OCI-LY7 (cell line): ENCODE measurements at regions not wholly inside any gene's neighbourhood (a gene's known extent, or its start where the extent isn't known, plus 50 kb on each side); places are given as distances from the start of the nearest gene placed in this dataset.

Experiments used
- BruUV-seq: library from RNA; stranded (reverse); fragments of 400-500 nt; replicated peaks from 2 replicates; lab custom pipeline; 2021; lab: Mats Ljungman, UMichigan
- CTCF ChIA-PET: fragments of 300-600 bp; sonication (Branson Sonifier 250); formaldehyde crosslinking; loops from one replicate; lab custom pipeline; 2022; ENCODE audit warnings: antibody characterized with exemption; ENCODE audit not compliant: unreplicated experiment; lab: Charles Lee
- POLR2A ChIA-PET: fragments of 300-600 bp; sonication (Branson Sonifier 250); formaldehyde crosslinking; loops from one replicate; lab custom pipeline; 2022; ENCODE audit warnings: antibody characterized with exemption; lab: Charles Lee
- DNase-seq: peaks from one replicate; pipeline ENCODE4 v3.0.0-alpha.2; 2015; ENCODE audit warnings: low spot score
- H2AFZ ChIP-seq: fragments of 200-600 bp; sonication (generic), shearing (Covaris generic); 2 replicates; pipeline ENCODE4 v1.6.1; 2014; ENCODE audit warnings: mild to moderate bottlenecking, antibody characterized with exemption, low read length, moderate library complexity
- H3K27ac ChIP-seq: fragments of 200-600 bp; sonication (generic); 2 replicates; pipeline ENCODE4 v1.5.1; 2014; ENCODE audit warnings: mixed run types, low read depth, mild to moderate bottlenecking, moderate library complexity, low read length, inconsistent platforms; ENCODE audit not compliant: poor library complexity, severe bottlenecking
- H3K36me3 ChIP-seq: fragments of 200-600 bp; sonication (generic); 2 replicates; pipeline ENCODE4 v1.6.1; 2014; ENCODE audit warnings: mild to moderate bottlenecking, antibody characterized with exemption, low read length, moderate library complexity, mixed read lengths; ENCODE audit not compliant: insufficient read depth
- H3K4me1 ChIP-seq: fragments of 200-600 bp; sonication (generic); 2 replicates; pipeline ENCODE4 v1.5.1; 2014; ENCODE audit warnings: mild to moderate bottlenecking, low read length; ENCODE audit not compliant: insufficient read depth, poor library complexity, severe bottlenecking
- H3K4me2 ChIP-seq: fragments of 200-600 bp; sonication (generic); 2 replicates; pipeline ENCODE4 v1.6.1; 2014; ENCODE audit warnings: mild to moderate bottlenecking, low read length
- H3K4me3 ChIP-seq: fragments of 200-600 bp; sonication (generic); 2 replicates; pipeline ENCODE4 v1.5.1; 2014; ENCODE audit warnings: mild to moderate bottlenecking, low read depth, low read length; ENCODE audit not compliant: poor library complexity, severe bottlenecking
- H3K79me2 ChIP-seq: fragments of 200-600 bp; sonication (generic); 2 replicates; pipeline ENCODE4 v1.6.1; 2016; ENCODE audit warnings: low read depth, mild to moderate bottlenecking, low read length, moderate library complexity, mixed read lengths; ENCODE audit not compliant: insufficient read depth
- H3K9me2 ChIP-seq: fragments of 200-600 bp; sonication (generic); 2 replicates; pipeline ENCODE4 v1.6.1; 2016; ENCODE audit warnings: mild to moderate bottlenecking, low read length, mixed read lengths; ENCODE audit not compliant: insufficient read depth
- H3K9me3 ChIP-seq: fragments of 200-600 bp; sonication (generic); 2 replicates; pipeline ENCODE4 v1.6.1; 2014; ENCODE audit warnings: mild to moderate bottlenecking, mixed run types, low read length, mixed read lengths
- H4K20me1 ChIP-seq: fragments of 200-600 bp; sonication (generic); 2 replicates; pipeline ENCODE4 v1.6.1; 2014; ENCODE audit warnings: mild to moderate bottlenecking, antibody characterized with exemption, low read length, moderate library complexity, mixed read lengths; ENCODE audit not compliant: insufficient read depth
- EZH2phosphoT487 ChIP-seq: fragments of 200-600 bp; sonication (generic); IDR thresholded peaks from 2 replicates; pipeline ENCODE4 v1.6.1; 2018; ENCODE audit warnings: low read depth, borderline replicate concordance, mild to moderate bottlenecking, mixed run types, antibody characterized with exemption, low read length, moderate library complexity, mixed read lengths
- intact Hi-C: fragments of 100-400 bp; cut with micrococcal nuclease; formaldehyde crosslinking; loops from one replicate; pipeline ENCODE4 v1.10.0; 2022; ENCODE audit not compliant: unreplicated experiment
- TF ChIP-seq, protein P1 (sequence below): fragments of 200-600 bp; sonication (generic); conservative IDR thresholded peaks from 2 replicates; pipeline ENCODE4 v1.5.1; 2014; ENCODE audit warnings: mild to moderate bottlenecking, antibody characterized with exemption, low read length, moderate library complexity, mixed read lengths

DNA sequence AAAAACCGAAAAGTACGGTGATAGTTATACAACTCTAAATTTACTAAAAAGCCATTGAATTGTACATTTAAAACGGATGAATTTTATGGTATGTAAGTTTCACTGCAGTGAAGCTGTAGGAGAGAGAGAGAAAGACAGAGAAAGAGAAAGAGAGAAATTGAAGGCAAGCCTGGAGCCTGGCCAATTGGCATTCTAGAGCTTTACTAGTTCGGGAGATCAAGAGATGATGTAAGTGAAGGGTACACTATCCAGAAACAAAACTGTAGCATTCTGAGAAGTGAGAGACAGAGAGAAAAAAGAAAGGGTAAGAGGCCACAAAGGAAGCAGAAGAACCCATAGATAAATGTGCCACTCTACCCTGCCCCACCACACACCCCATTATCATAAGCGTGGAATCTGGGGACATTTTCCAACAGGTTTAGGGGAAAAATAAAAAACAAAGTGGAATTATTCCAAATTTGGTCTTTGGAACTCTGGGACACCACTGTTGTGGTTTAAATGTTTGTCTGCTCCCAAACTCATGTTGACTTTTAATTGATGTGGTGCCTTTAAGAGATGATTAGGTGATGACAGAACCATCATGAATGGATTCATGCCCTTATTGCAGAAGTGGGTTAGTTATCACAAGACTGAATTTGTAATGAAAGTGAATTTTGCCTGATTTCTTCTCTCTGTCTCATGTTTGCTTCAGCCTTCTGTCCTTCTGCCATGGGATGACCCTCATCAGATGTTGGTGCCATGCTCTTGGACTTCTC is 123.0 kb upstream of the PLS3 start:
- H3K27ac ChIP-seq: no peak overlapping the region
- H3K9me3 ChIP-seq: no peaks in the 10 kb centered on the region
- DNase-seq: no peak
- no peak for TF ChIP-seq EZH2phosphoT487
- TF ChIP-seq, protein P1, sequence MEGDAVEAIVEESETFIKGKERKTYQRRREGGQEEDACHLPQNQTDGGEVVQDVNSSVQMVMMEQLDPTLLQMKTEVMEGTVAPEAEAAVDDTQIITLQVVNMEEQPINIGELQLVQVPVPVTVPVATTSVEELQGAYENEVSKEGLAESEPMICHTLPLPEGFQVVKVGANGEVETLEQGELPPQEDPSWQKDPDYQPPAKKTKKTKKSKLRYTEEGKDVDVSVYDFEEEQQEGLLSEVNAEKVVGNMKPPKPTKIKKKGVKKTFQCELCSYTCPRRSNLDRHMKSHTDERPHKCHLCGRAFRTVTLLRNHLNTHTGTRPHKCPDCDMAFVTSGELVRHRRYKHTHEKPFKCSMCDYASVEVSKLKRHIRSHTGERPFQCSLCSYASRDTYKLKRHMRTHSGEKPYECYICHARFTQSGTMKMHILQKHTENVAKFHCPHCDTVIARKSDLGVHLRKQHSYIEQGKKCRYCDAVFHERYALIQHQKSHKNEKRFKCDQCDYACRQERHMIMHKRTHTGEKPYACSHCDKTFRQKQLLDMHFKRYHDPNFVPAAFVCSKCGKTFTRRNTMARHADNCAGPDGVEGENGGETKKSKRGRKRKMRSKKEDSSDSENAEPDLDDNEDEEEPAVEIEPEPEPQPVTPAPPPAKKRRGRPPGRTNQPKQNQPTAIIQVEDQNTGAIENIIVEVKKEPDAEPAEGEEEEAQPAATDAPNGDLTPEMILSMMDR: no peak
- H3K9me2 ChIP-seq: no peaks in the 10 kb centered on the region
- H3K4me3 ChIP-seq: no peak overlapping the region
- H3K4me2 ChIP-seq: no peak overlapping the region
- ChIA-PET POLR2A (no interaction called here), CTCF (no interaction called here)
- no TSS peak for BruUV-seq
- H4K20me1 ChIP-seq: no peaks in the 10 kb centered on the region
- no peaks in the 10 kb centered on the region for H3K4me1 ChIP-seq
- intact Hi-C loops: no loop called here
- H3K36me3 ChIP-seq: no peaks in the 10 kb centered on the region
- H2AFZ ChIP-seq: no peak overlapping the region
- no peaks in the 10 kb centered on the region for H3K79me2 ChIP-seq

DNA sequence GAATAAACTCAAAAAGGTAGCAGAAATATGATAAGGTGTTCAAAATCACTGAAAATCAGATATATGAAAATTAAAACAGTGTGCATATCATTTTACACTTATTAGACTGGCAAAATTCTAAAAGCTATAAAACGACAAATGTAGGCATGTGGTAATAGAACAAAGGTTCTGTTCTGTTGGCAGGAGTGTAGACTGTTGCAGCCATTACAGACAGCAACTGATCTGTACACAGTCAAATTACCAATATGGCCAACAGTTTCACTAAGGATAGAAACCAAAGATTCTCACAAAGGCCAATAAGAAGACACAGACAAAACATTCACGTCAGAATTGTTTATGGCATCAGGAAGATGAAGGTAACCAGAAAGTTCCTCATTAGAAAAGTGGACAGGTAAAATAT is 112.8 kb upstream of the PLS3 start:
- no peaks in the 10 kb centered on the region for H3K79me2 ChIP-seq
- intact Hi-C loops: no loop called here
- no peaks in the 10 kb centered on the region for H3K36me3 ChIP-seq
- H2AFZ ChIP-seq: no peak overlapping the region
- no peak for DNase-seq
- H3K27ac ChIP-seq: no peak overlapping the region
- H3K4me1 ChIP-seq: no peaks in the 10 kb centered on the region
- TF ChIP-seq, protein P1: no peak
- no peak for TF ChIP-seq EZH2phosphoT487
- ChIA-PET CTCF (no interaction called here), POLR2A (no interaction called here)
- H3K9me3 ChIP-seq: no peaks in the 10 kb centered on the region
- no peaks in the 10 kb centered on the region for H3K9me2 ChIP-seq
- H3K4me3 ChIP-seq: no peak overlapping the region
- BruUV-seq: no TSS peak
- no peaks in the 10 kb centered on the region for H4K20me1 ChIP-seq
- no peak overlapping the region for H3K4me2 ChIP-seq

DNA sequence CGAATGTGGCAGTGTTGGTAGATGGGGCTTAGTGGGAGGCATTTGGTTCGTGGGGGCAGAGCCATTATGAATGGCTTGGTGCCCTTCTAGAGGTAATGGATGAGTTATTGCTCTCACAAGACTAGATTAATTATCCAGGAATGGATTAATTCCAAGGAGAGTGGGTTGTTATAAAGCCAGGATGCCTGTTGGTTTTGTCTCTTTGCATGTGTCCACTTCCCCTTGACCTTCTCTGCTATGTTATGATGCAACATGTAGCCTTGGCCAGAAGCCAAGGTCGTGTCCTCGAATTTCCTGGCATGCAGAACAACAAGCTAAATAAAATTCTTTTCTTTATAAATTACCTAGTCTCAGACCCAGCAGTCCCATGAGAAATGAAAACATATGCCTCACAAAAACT is 111.2 kb upstream of the PLS3 start:
- Histone ChIP-seq H3K9me3 (no peaks in the 10 kb centered on the region), H4K20me1 (no peaks in the 10 kb centered on the region), H3K4me3 (no peak overlapping the region), H3K27ac (no peak overlapping the region), H3K79me2 (no peaks in the 10 kb centered on the region), H3K4me2 (no peak overlapping the region), H3K9me2 (no peaks in the 10 kb centered on the region), H2AFZ (no peak overlapping the region), H3K4me1 (no peaks in the 10 kb centered on the region), H3K36me3 (no peaks in the 10 kb centered on the region)
- BruUV-seq: no TSS peak
- ChIA-PET CTCF (no interaction called here), POLR2A (no interaction called here)
- TF ChIP-seq, protein P1: no peak
- TF ChIP-seq EZH2phosphoT487: no peak
- intact Hi-C loops: no loop called here
- DNase-seq: no peak
